Fibroblast of pulmonary artery (primary cell): ENCODE measurements at regions not wholly inside any gene's neighbourhood (a gene's known extent, or its start where the extent isn't known, plus 50 kb on each side); places are given as distances from the start of the nearest gene placed in this dataset.
"Not testable (repeated sequence)": the region's sequence is repeated elsewhere in the genome, so short reads cannot be mapped to it uniquely, and the experiment has no call there.

Source experiments
- DNase-seq: peaks from one replicate; pipeline ENCODE4 v3.0.0-alpha.2; 2010; ENCODE audit warnings: low read depth
- H3K4me3 ChIP-seq: replicated peaks from 2 replicates; pipeline ENCODE4 v1.5.1; 2011; ENCODE audit warnings: low read depth, mild to moderate bottlenecking, control low read depth, low read length, moderate library complexity
- CTCF ChIP-seq: IDR thresholded peaks from 2 replicates; pipeline ENCODE4 v1.5.1; 2011; ENCODE audit warnings: mild to moderate bottlenecking, control low read depth, low read length, inconsistent platforms; ENCODE audit errors: missing control alignments

DNA sequence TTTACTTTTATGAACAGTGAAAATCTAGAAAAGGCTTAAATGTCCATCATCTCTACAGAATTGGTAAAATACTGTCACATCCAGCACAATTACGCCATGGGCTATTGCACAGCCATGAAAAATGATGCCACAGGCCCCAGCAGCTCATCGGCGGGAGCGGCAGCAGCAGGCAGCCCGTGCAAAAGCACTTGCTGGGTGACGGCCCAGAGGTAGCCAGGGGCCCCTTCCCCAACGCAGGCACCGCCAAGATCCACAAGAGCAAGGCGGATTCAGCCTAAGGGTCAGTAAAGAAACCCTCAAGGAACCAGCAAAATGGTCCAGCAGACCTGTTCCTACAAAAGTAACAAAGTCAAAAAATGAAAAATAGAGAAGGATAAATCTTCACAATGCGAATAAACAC is 272.7 kb downstream of the AGTPBP1 start:
- DNase-seq = no peak
- no peak for TF ChIP-seq CTCF

GRCh38 chr9:85466834-85467233 is 274.9 kb downstream of the AGTPBP1 start:
- no peak for DNase-seq
- TF ChIP-seq CTCF = no peak
- H3K4me3 ChIP-seq = no peak overlapping the region

More for the DNA sequence above, 272.7 kb downstream of the AGTPBP1 start:
- H3K4me3 ChIP-seq = no peak overlapping the region

DNA sequence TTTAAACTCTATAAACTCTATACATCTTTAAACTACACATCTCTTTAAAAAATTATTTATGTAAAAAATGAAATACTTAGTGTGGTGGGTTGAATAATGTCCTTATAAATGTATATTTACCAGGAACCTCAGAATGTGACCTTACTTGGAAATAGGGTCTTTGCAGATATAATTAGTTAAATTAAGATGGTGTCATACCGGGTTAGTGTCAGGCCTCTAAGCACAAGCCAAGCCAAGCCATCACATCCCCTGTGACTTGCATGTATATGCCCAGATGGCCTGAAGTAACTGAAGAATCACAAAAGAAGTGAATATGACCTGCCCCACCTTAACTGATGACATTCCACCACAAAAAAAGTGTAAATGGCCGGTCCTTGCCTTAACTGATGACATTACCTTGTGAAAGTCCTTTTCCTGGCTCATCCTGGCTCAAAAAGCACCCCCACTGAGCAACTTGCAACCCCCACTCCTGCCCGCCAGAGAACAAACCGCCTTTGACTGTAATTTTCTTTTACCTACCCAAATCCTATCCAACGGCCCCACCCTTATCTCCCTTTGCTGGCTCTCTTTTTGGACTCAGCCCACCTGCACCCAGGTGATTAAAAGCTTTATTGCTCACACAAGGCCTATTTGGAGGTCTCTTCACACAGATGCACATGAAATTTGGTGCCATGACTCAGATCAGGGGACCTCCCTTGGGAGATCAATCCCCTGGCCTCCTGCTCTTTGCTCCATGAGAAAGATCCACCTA is 283.5 kb downstream of the AGTPBP1 start:
- DNase-seq, H3K4me3 ChIP-seq: not testable (repeated sequence)

GRCh38 chr9:85453850-85454249 is 287.9 kb downstream of the AGTPBP1 start:
- no peak overlapping the region for H3K4me3 ChIP-seq
- DNase-seq = no peak
- no peak for TF ChIP-seq CTCF

DNA sequence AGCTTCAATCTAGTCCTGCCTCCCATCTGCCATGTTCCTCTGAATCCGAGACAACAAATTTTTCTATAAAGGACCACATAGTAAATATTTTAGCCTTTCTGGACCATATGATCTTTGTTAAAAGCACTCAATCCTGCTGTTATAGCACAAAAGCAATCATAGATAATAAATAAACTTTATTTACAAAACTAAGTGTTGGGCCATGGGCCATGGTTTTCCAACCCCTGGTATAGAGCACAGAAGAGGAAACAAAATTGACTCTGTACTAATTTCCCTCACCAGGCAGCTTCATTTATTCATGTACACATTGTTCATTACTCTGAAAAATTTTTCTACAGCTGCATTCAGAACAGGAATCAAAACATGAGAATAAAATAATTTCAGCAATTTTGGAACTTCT is 288.9 kb downstream of the AGTPBP1 start:
- no peak for DNase-seq
- no peak overlapping the region for H3K4me3 ChIP-seq
- no peak for TF ChIP-seq CTCF

- no peak for DNase-seq
- no peak for TF ChIP-seq CTCF
- no peak overlapping the region for H3K4me3 ChIP-seq
These were observed 290.1 kb downstream of the AGTPBP1 start for GRCh38 chr9:85451680-85452079.

GRCh38 chr9:85445887-85446286 is 295.9 kb downstream of the AGTPBP1 start:
- no peak overlapping the region for H3K4me3 ChIP-seq
- TF ChIP-seq CTCF = no peak
- DNase-seq = no peak
